DND-41 (cell line): ENCODE measurements at regions not wholly inside any gene's neighbourhood (a gene's known extent, or its start where the extent isn't known, plus 50 kb on each side); places are given as distances from the start of the nearest gene placed in this dataset.

Experiments
- ATAC-seq: fragments of 200-7000 bp; cut with Tn5 transposase; 3 replicates; pipeline ENCODE4 v1.9.1; 2021; ENCODE audit warnings: low read depth; ENCODE audit not compliant: insufficient read depth
- DNase-seq: peaks from one replicate; pipeline ENCODE4 v3.0.0-alpha.2; 2020
- H2AFZ ChIP-seq: 2 replicates; pipeline ENCODE4 v1.6.0; 2012; ENCODE audit warnings: low read depth, low read length
- H3K27ac ChIP-seq: 2 replicates; pipeline ENCODE4 v1.5.1; 2012; ENCODE audit warnings: low read length, inconsistent platforms
- H3K27me3 ChIP-seq: fragments of 200-600 bp; sonication (generic); 2 replicates; pipeline ENCODE4 v1.6.0; 2012; ENCODE audit warnings: low read length, mild to moderate bottlenecking, inconsistent platforms; ENCODE audit not compliant: insufficient read depth, poor library complexity
- H3K36me3 ChIP-seq: 2 replicates; pipeline ENCODE4 v1.5.1; 2012; ENCODE audit warnings: low read length, inconsistent platforms; ENCODE audit not compliant: insufficient read depth
- H3K4me1 ChIP-seq: 2 replicates; pipeline ENCODE4 v1.5.1; 2012; ENCODE audit warnings: mild to moderate bottlenecking, low read length; ENCODE audit not compliant: insufficient read depth
- H3K4me2 ChIP-seq: 2 replicates; pipeline ENCODE4 v1.6.0; 2012; ENCODE audit warnings: mild to moderate bottlenecking, moderate library complexity, low read length, inconsistent platforms; ENCODE audit not compliant: insufficient read depth
- H3K4me3 ChIP-seq, 2 experiments: fragments of 200-600 bp in 1 of 2; shearing (Covaris generic) in 1 of 2; 2 replicates each; pipeline ENCODE4 v1.5.1; 2012 to 2016; ENCODE audit warnings: inconsistent platforms in 2 of 2, low read length in 2 of 2, mild to moderate bottlenecking in 2 of 2, low read depth in 1 of 2, moderate library complexity in 1 of 2
- H3K79me2 ChIP-seq: 2 replicates; pipeline ENCODE4 v1.6.0; 2012; ENCODE audit warnings: low read length, inconsistent platforms; ENCODE audit not compliant: insufficient read depth
- H3K9ac ChIP-seq: 2 replicates; pipeline ENCODE4 v1.6.0; 2012; ENCODE audit warnings: low read depth, mild to moderate bottlenecking, inconsistent platforms, low read length, moderate library complexity
- H3K9me3 ChIP-seq: 2 replicates; pipeline ENCODE4 v1.5.1; 2012; ENCODE audit warnings: low read length, moderate library complexity, mild to moderate bottlenecking, inconsistent platforms; ENCODE audit not compliant: insufficient read depth, severe bottlenecking
- H4K20me1 ChIP-seq: 2 replicates; pipeline ENCODE4 v1.6.0; 2012; ENCODE audit warnings: low read length; ENCODE audit not compliant: insufficient read depth
- EZH2 ChIP-seq: IDR thresholded peaks from 3 replicates; pipeline ENCODE4 v1.6.1; 2012; ENCODE audit warnings: borderline replicate concordance, low read depth, mild to moderate bottlenecking, moderate library complexity, low read length, inconsistent platforms; ENCODE audit not compliant: severe bottlenecking
- TF ChIP-seq, protein P1 (sequence below): IDR thresholded peaks from 2 replicates; pipeline ENCODE4 v1.5.1; 2012; ENCODE audit warnings: borderline replicate concordance, low read length, moderate library complexity, mild to moderate bottlenecking; ENCODE audit not compliant: poor library complexity, severe bottlenecking; ENCODE audit errors: extremely low read depth

DNA sequence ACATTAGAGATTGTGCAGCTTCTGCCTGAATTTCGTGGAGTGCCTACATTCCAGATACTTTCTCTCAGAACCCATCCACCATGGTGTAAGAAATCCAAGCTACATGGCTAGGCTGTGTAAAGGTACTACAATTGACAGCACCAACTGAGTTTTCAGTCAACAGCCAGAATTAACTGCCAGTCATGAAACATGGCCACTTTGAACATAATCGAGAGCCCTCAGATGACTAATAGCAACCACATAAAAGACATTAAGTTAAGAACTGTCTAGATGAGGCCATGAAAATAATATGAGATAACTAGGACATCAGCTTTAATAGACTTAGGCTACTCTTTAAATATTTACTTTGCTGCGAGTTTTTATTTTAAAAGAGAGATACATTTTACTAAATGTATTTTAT, 1106.8 kb upstream of the LRRTM3 start:
- Histone ChIP-seq H3K4me3 (no peak overlapping the region), H4K20me1 (no peaks in the 10 kb centered on the region), H3K27me3 (no peaks in the 10 kb centered on the region), H3K9ac (no peak overlapping the region), H3K36me3 (no peaks in the 10 kb centered on the region), H3K9me3 (no peaks in the 10 kb centered on the region), H2AFZ (no peak overlapping the region), H3K4me2 (no peak overlapping the region), H3K4me1 (no peaks in the 10 kb centered on the region), H3K27ac (no peak overlapping the region), H3K79me2 (no peaks in the 10 kb centered on the region)
- TF ChIP-seq EZH2, result no peak
- TF ChIP-seq, protein P1, sequence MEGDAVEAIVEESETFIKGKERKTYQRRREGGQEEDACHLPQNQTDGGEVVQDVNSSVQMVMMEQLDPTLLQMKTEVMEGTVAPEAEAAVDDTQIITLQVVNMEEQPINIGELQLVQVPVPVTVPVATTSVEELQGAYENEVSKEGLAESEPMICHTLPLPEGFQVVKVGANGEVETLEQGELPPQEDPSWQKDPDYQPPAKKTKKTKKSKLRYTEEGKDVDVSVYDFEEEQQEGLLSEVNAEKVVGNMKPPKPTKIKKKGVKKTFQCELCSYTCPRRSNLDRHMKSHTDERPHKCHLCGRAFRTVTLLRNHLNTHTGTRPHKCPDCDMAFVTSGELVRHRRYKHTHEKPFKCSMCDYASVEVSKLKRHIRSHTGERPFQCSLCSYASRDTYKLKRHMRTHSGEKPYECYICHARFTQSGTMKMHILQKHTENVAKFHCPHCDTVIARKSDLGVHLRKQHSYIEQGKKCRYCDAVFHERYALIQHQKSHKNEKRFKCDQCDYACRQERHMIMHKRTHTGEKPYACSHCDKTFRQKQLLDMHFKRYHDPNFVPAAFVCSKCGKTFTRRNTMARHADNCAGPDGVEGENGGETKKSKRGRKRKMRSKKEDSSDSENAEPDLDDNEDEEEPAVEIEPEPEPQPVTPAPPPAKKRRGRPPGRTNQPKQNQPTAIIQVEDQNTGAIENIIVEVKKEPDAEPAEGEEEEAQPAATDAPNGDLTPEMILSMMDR, result no peak
- ATAC-seq (no peak), DNase-seq (no peak)

DNA sequence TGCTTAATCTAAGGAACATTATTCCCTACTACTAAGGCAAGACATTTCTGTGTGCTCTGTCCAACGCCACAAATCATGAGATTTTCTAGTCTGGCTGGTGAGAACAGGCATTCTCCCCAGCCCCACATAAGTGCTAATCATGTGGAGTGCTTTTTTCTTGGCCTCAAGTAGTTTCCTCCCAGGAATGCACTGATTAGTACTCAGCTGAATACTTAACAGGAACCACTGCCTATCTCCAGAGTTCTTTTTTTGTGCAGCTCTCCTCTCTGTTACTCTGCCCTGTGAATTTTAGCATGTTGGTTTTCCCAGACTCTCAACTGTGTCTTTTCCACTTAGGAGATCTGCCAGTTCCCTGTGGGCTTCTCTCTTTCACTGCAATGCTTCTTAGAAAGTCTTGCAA, 1098.5 kb upstream of the LRRTM3 start:
- H3K27ac ChIP-seq, result no peak overlapping the region
- H3K4me3 ChIP-seq, result no peak overlapping the region
- H3K4me1 ChIP-seq, result no peaks in the 10 kb centered on the region
- no peaks in the 10 kb centered on the region for H3K9me3 ChIP-seq
- no peaks in the 10 kb centered on the region for H4K20me1 ChIP-seq
- no peak overlapping the region for H3K4me2 ChIP-seq
- H3K79me2 ChIP-seq, result no peaks in the 10 kb centered on the region
- no peak for TF ChIP-seq EZH2
- TF ChIP-seq, protein P1, result no peak
- H3K27me3 ChIP-seq, result no peaks in the 10 kb centered on the region
- no peaks in the 10 kb centered on the region for H3K36me3 ChIP-seq
- no peak overlapping the region for H2AFZ ChIP-seq
- ATAC-seq, result no peak
- no peak overlapping the region for H3K9ac ChIP-seq
- DNase-seq, result no peak

DNA sequence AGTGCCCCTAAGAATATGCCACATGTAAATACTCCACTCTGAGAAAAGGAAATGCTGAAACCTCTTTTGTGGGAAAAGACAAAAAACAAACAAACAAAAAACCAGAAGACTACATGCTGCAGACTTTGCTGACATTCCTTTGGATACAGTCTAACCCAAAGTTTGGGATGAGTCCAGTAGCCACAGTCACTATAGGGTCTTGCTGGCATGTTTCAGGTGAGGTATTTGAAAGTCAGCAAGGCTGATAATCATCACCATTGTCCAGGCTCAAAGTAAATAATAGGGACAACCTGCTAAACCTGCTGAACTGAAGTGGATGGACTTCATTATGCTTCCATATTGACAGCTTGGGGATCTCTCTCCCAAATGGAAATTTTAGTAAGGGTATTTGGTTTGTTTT, 1087.0 kb upstream of the LRRTM3 start:
- no peaks in the 10 kb centered on the region for H3K79me2 ChIP-seq
- no peaks in the 10 kb centered on the region for H3K36me3 ChIP-seq
- no peak for DNase-seq
- no peak overlapping the region for H2AFZ ChIP-seq
- H3K4me3 ChIP-seq, result no peak overlapping the region
- H3K27me3 ChIP-seq, result no peaks in the 10 kb centered on the region
- H3K9me3 ChIP-seq, result no peaks in the 10 kb centered on the region
- H3K27ac ChIP-seq, result no peak overlapping the region
- no peak for TF ChIP-seq EZH2
- TF ChIP-seq, protein P1, result no peak
- H3K4me1 ChIP-seq, result no peaks in the 10 kb centered on the region
- H3K4me2 ChIP-seq, result no peak overlapping the region
- no peaks in the 10 kb centered on the region for H4K20me1 ChIP-seq
- no peak overlapping the region for H3K9ac ChIP-seq
- no peak for ATAC-seq

DNA sequence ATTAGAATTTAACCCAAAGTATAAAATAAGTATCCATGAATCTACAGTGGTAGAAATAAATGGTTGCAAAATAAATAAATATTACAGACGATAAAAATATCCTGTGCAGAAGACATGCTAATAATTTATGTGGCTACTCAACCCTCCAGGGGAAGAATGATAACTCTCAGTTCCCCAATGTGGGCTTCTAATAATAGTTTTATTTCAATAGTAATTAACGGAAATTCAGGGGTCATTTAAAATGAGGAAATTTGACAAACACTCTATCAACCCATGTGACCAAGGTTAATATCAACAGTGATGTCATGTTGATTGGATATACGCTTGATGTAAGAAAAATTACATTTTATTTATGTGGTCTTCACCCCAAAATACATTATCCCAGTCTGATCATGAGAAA, 1082.6 kb upstream of the LRRTM3 start:
- H3K4me2 ChIP-seq, result no peak overlapping the region
- H4K20me1 ChIP-seq, result no peaks in the 10 kb centered on the region
- H3K4me3 ChIP-seq, result no peak overlapping the region
- ATAC-seq (no peak), DNase-seq (no peak)
- no peaks in the 10 kb centered on the region for H3K4me1 ChIP-seq
- TF ChIP-seq, protein P1, result no peak
- TF ChIP-seq EZH2, result no peak
- no peak overlapping the region for H3K9ac ChIP-seq
- H3K36me3 ChIP-seq, result no peaks in the 10 kb centered on the region
- no peak overlapping the region for H2AFZ ChIP-seq
- no peaks in the 10 kb centered on the region for H3K9me3 ChIP-seq
- no peaks in the 10 kb centered on the region for H3K79me2 ChIP-seq
- no peak overlapping the region for H3K27ac ChIP-seq
- H3K27me3 ChIP-seq, result no peaks in the 10 kb centered on the region
